Stimulated activated CD4-positive, alpha-beta T cell treated with anti-CD3 and anti-CD28 coated beads, Interleukin-1b, Interleukin-23, amount 100 ng/mL, for 4 hours (primary cell): ENCODE measurements at regions not wholly inside any gene's neighbourhood (a gene's known extent, or its start where the extent isn't known, plus 50 kb on each side); places are given as distances from the start of the nearest gene placed in this dataset.

Source experiments
- DNase-seq, 2 donors: peaks; one replicate each; pipeline ENCODE4 v3.0.0-alpha.2; 2020; ENCODE audit warnings: low read depth in 2 of 2

- DNase-seq, result no peak
Observed at GRCh38 chr5:117236941-117237340, 662.3 kb upstream of the SEMA6A start.

GRCh38 chr5:117235786-117236185 lies 661.2 kb upstream of the SEMA6A start:
- DNase-seq, result no peak

- no peak for DNase-seq
Observed at GRCh38 chr5:117230375-117230774, 655.8 kb upstream of the SEMA6A start.

- DNase-seq, result no peak
Observed at GRCh38 chr5:117220730-117221129, 646.1 kb upstream of the SEMA6A start.

- no peak for DNase-seq
Observed at GRCh38 chr5:117218789-117219188, 644.2 kb upstream of the SEMA6A start.

- DNase-seq, result no peak
Observed at GRCh38 chr5:117212866-117213265, 638.2 kb upstream of the SEMA6A start.

GRCh38 chr5:117210796-117211195 lies 636.2 kb upstream of the SEMA6A start:
- no peak for DNase-seq

- DNase-seq, result no peak
Observed at GRCh38 chr5:117209479-117209878, 634.9 kb upstream of the SEMA6A start.

- no peak for DNase-seq
Observed at GRCh38 chr5:117207088-117207668, 632.6 kb upstream of the SEMA6A start.

GRCh38 chr5:117205894-117206293 lies 631.3 kb upstream of the SEMA6A start:
- no peak for DNase-seq

GRCh38 chr5:117204926-117205869 lies 630.6 kb upstream of the SEMA6A start:
- DNase-seq, result no peak

GRCh38 chr5:117204404-117204803 lies 629.8 kb upstream of the SEMA6A start:
- no peak for DNase-seq

GRCh38 chr5:117203584-117203983 lies 629.0 kb upstream of the SEMA6A start:
- no peak for DNase-seq

- no peak for DNase-seq
Observed at GRCh38 chr5:117201001-117201400, 626.4 kb upstream of the SEMA6A start.

GRCh38 chr5:117195076-117195475 lies 620.5 kb upstream of the SEMA6A start:
- DNase-seq, result no peak

- DNase-seq, result no peak
Observed at GRCh38 chr5:117191251-117191650, 616.6 kb upstream of the SEMA6A start.

- DNase-seq, result no peak
Observed at GRCh38 chr5:117189784-117190183, 615.2 kb upstream of the SEMA6A start.

- DNase-seq, result no peak
Observed at GRCh38 chr5:117188211-117188610, 613.6 kb upstream of the SEMA6A start.

GRCh38 chr5:117186751-117187150 lies 612.1 kb upstream of the SEMA6A start:
- no peak for DNase-seq

GRCh38 chr5:117183326-117183725 lies 608.7 kb upstream of the SEMA6A start:
- DNase-seq, result no peak

GRCh38 chr5:117182104-117182503 lies 607.5 kb upstream of the SEMA6A start:
- DNase-seq, result no peak

- no peak for DNase-seq
Observed at GRCh38 chr5:117177302-117177701, 602.7 kb upstream of the SEMA6A start.

GRCh38 chr5:117165068-117165467 lies 590.4 kb upstream of the SEMA6A start:
- no peak for DNase-seq
